Liver (tissue), 3 donors: ENCODE measurements at regions not wholly inside any gene's neighbourhood (a gene's known extent, or its start where the extent isn't known, plus 50 kb on each side); places are given as distances from the start of the nearest gene placed in this dataset.

Experiments used
- CTCF ChIP-seq: fragments of 150-350 bp; IDR thresholded peaks from 2 replicates; pipeline ENCODE4 v1.5.1; 2017; ENCODE audit warnings: improper control_type of control experiment, low read depth, low read length; ENCODE audit not compliant: missing input control
- EGR1 ChIP-seq, 2 donors: IDR thresholded peaks; 2 replicates each; pipeline ENCODE4 v1.6.1; 2016 to 2018; ENCODE audit warnings: antibody characterized with exemption in 2 of 2, low read depth in 2 of 2
- MAX ChIP-seq: IDR thresholded peaks from 2 replicates; pipeline ENCODE4 v1.6.1; 2016; ENCODE audit warnings: antibody characterized with exemption
- RAD21 ChIP-seq, 2 donors: IDR thresholded peaks; 2 replicates each; pipeline ENCODE4 v1.6.1; 2016; ENCODE audit warnings: antibody characterized with exemption in 2 of 2, mild to moderate bottlenecking in 2 of 2
- SP1 ChIP-seq: IDR thresholded peaks from 2 replicates; pipeline ENCODE4 v1.6.1; 2018; ENCODE audit warnings: antibody characterized with exemption, mild to moderate bottlenecking
- TAF1 ChIP-seq: conservative IDR thresholded peaks from 2 replicates; pipeline ENCODE4 v1.6.1; 2016; ENCODE audit warnings: antibody characterized with exemption, mild to moderate bottlenecking
- YY1 ChIP-seq: IDR thresholded peaks from 2 replicates; pipeline ENCODE4 v1.6.1; 2016; ENCODE audit warnings: antibody characterized with exemption, mild to moderate bottlenecking
- ZBTB33 ChIP-seq: IDR thresholded peaks from 2 replicates; pipeline ENCODE4 v1.6.1; 2016; ENCODE audit warnings: antibody characterized with exemption
- donor health status: healthy.
- donor health status: healthy.

- TF ChIP-seq CTCF = no peak
- TF ChIP-seq YY1 = no peak
- no peak for TF ChIP-seq MAX
- no peak for TF ChIP-seq EGR1 (IDR thresholded peaks at IDR 0.05; ENCODE audit: low read depth in 2 of 2)
- TF ChIP-seq TAF1 = no peak
- no peak for TF ChIP-seq RAD21 (IDR thresholded peaks at IDR 0.05)
- TF ChIP-seq ZBTB33 = no peak
- TF ChIP-seq SP1 = no peak
Measured at GRCh38 chr4:27140486-27140885, 279.8 kb downstream of the STIM2 start.
